GM12878 (cell line): ENCODE measurements at regions not wholly inside any gene's neighbourhood (a gene's known extent, or its start where the extent isn't known, plus 50 kb on each side); places are given as distances from the start of the nearest gene placed in this dataset.

Experiments used
- CEBPZ ChIP-seq: fragments of 150-350 bp; IDR thresholded peaks from 2 replicates; pipeline ENCODE4 v1.6.1; 2016; ENCODE audit warnings: low read depth, low read length
- IKZF1 ChIP-seq: fragments of 450-650 bp; conservative IDR thresholded peaks from 2 replicates; pipeline ENCODE4 v1.6.1; 2017; ENCODE audit warnings: antibody characterized with exemption, mild to moderate bottlenecking
- NR2F1 ChIP-seq: fragments of 450-650 bp; conservative IDR thresholded peaks from 2 replicates; pipeline ENCODE4 v1.6.1; 2017; ENCODE audit warnings: mild to moderate bottlenecking
- TCF3 ChIP-seq: IDR thresholded peaks from 2 replicates; pipeline ENCODE4 v1.6.1; 2012; ENCODE audit warnings: low read depth, mild to moderate bottlenecking, low read length, borderline replicate concordance; ENCODE audit not compliant: insufficient read depth
- TF ChIP-seq, protein P1 (sequence below): IDR thresholded peaks from 2 replicates; pipeline ENCODE4 v1.6.1; 2012; ENCODE audit warnings: improper control_type of control experiment, low read depth, low read length; ENCODE audit not compliant: insufficient replicate concordance

DNA sequence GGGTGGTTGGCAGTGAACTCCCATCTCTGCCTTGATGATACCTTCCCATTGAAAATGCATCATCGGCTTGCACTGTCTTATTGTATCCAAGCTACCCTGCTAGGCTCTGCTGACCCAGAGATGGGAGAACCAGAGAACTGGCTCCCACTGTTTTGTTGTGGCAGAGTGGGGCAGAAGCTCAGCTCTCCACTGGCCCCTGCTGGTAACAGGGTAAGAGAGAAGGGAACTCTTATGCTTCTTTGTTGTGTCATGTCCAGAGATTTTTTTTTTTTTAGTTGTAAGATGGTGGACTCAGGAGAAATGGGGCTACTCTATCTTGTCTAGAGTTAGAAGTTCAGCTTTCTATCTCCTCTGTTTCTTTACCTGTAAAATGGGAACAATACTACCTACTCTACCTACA is 100.5 kb upstream of the SDK1 start (continued):
- no peak for TF ChIP-seq CEBPZ
- no peak for TF ChIP-seq NR2F1
- no peak for TF ChIP-seq IKZF1
- TF ChIP-seq, protein P1, sequence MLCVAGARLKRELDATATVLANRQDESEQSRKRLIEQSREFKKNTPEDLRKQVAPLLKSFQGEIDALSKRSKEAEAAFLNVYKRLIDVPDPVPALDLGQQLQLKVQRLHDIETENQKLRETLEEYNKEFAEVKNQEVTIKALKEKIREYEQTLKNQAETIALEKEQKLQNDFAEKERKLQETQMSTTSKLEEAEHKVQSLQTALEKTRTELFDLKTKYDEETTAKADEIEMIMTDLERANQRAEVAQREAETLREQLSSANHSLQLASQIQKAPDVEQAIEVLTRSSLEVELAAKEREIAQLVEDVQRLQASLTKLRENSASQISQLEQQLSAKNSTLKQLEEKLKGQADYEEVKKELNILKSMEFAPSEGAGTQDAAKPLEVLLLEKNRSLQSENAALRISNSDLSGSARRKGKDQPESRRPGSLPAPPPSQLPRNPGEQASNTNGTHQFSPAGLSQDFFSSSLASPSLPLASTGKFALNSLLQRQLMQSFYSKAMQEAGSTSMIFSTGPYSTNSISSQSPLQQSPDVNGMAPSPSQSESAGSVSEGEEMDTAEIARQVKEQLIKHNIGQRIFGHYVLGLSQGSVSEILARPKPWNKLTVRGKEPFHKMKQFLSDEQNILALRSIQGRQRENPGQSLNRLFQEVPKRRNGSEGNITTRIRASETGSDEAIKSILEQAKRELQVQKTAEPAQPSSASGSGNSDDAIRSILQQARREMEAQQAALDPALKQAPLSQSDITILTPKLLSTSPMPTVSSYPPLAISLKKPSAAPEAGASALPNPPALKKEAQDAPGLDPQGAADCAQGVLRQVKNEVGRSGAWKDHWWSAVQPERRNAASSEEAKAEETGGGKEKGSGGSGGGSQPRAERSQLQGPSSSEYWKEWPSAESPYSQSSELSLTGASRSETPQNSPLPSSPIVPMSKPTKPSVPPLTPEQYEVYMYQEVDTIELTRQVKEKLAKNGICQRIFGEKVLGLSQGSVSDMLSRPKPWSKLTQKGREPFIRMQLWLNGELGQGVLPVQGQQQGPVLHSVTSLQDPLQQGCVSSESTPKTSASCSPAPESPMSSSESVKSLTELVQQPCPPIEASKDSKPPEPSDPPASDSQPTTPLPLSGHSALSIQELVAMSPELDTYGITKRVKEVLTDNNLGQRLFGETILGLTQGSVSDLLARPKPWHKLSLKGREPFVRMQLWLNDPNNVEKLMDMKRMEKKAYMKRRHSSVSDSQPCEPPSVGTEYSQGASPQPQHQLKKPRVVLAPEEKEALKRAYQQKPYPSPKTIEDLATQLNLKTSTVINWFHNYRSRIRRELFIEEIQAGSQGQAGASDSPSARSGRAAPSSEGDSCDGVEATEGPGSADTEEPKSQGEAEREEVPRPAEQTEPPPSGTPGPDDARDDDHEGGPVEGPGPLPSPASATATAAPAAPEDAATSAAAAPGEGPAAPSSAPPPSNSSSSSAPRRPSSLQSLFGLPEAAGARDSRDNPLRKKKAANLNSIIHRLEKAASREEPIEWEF, result no peak
- no peak for TF ChIP-seq TCF3
